Vagina (tissue), 2 donors: ENCODE measurements at regions not wholly inside any gene's neighbourhood (a gene's known extent, or its start where the extent isn't known, plus 50 kb on each side); places are given as distances from the start of the nearest gene placed in this dataset.
"Not testable (repeated sequence)": the region's sequence is repeated elsewhere in the genome, so short reads cannot be mapped to it uniquely, and the experiment has no call there.

ENCODE experiments used
- DNase-seq, 2 donors: peaks; one replicate each; pipeline ENCODE4 v3.0.0-alpha.2; 2017; ENCODE audit errors: extremely low spot score in 2 of 2
- H3K27ac ChIP-seq: fragments of 200-600 bp; sonication (generic); one replicate; pipeline ENCODE4 v1.5.1; 2019
- H3K27me3 ChIP-seq: fragments of 200-600 bp; sonication (generic); one replicate; pipeline ENCODE4 v1.5.1; 2019
- H3K36me3 ChIP-seq, 2 donors: fragments of 200-600 bp; sonication (generic); one replicate each; pipeline ENCODE4 v1.5.1; 2017 to 2019
- H3K4me1 ChIP-seq: fragments of 200-600 bp; sonication (generic); one replicate; pipeline ENCODE4 v1.5.1; 2019
- H3K4me3 ChIP-seq, 2 donors: fragments of 200-600 bp; sonication (generic); 1 replicate in 1 of 2; 2 replicates in 1 of 2; pipeline ENCODE4 v1.5.1; 2016 to 2019
- H3K9me3 ChIP-seq: fragments of 200-600 bp; sonication (generic); one replicate; pipeline ENCODE4 v1.5.1; 2019
- POLR2A ChIP-seq, 2 donors: fragments of 450-650 bp; IDR thresholded peaks; one replicate each; pipeline ENCODE4 v1.6.1; 2017; ENCODE audit warnings: antibody characterized with exemption in 2 of 2, mild to moderate bottlenecking in 2 of 2, moderate library complexity in 2 of 2
- POLR2AphosphoS5 ChIP-seq, 2 donors: sonication (generic); formaldehyde crosslinking; IDR thresholded peaks; one replicate each; pipeline ENCODE4 v1.9.0; 2017; ENCODE audit warnings: antibody characterized with exemption in 2 of 2, mild to moderate bottlenecking in 2 of 2, low read depth in 1 of 2; ENCODE audit not compliant: insufficient read depth in 1 of 2
- intact Hi-C: fragments of 100-400 bp; cut with DNase I; formaldehyde crosslinking; loops from one replicate; pipeline ENCODE4 v1.15.1; 2023
- TF ChIP-seq, protein P1 (sequence below), 3 experiments: fragments of 450-650 bp in 2 of 3; fragments of 200-600 bp in 1 of 3; sonication (generic) in 1 of 3; IDR thresholded peaks; one replicate each; pipeline ENCODE4 v1.5.1; 2017 to 2019; ENCODE audit warnings: antibody characterized with exemption in 3 of 3, mild to moderate bottlenecking in 2 of 3, moderate library complexity in 2 of 3

DNA sequence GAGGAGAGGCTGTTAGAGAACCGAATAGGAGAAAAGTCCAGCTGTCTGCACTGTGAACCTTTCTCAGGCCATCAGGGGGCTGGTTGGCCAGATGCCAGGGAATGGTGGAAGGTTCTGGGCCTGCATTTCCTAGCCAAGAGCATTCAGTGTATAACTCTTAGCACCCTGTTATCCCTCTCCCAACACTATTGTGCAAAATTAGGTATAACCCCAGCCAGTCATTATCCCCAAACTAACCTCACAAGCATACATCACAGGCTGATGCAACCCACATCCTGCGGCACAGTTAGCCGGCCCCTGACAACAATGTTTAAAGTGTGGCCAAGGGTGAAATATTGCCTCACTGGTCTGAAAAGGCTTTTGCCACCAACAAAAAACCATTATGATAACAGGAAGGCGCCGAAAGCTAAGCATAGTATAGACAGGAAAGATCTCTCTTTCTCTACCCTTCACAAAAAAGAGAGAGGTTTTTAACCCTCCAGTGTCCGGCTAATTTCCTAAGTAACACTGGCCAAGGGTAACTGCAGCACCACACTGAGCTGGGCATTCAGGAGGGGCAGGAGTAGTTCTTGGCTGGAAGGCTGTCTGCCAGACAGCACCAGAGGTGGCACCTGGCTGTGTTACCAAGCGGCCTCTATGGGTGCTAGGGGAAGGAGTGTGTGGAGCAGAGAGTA, 77.3 kb upstream of the BCAR3 start:
- TF ChIP-seq, protein P1, sequence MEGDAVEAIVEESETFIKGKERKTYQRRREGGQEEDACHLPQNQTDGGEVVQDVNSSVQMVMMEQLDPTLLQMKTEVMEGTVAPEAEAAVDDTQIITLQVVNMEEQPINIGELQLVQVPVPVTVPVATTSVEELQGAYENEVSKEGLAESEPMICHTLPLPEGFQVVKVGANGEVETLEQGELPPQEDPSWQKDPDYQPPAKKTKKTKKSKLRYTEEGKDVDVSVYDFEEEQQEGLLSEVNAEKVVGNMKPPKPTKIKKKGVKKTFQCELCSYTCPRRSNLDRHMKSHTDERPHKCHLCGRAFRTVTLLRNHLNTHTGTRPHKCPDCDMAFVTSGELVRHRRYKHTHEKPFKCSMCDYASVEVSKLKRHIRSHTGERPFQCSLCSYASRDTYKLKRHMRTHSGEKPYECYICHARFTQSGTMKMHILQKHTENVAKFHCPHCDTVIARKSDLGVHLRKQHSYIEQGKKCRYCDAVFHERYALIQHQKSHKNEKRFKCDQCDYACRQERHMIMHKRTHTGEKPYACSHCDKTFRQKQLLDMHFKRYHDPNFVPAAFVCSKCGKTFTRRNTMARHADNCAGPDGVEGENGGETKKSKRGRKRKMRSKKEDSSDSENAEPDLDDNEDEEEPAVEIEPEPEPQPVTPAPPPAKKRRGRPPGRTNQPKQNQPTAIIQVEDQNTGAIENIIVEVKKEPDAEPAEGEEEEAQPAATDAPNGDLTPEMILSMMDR (IDR thresholded peaks at IDR 0.05) = no peak
- TF ChIP-seq POLR2AphosphoS5 (IDR thresholded peaks at IDR 0.05; ENCODE audit: insufficient read depth in 1 of 2, low read depth in 1 of 2) (no peak), POLR2A (IDR thresholded peaks at IDR 0.05) (no peak)
- Histone ChIP-seq H3K4me1 (peaks cover 4% of the 10 kb centered on the region), H3K27ac (no peak overlapping the region), H3K36me3 (no peaks in the 10 kb centered on the region), H3K27me3 (no peaks in the 10 kb centered on the region), H3K4me3 (no peak overlapping the region), H3K9me3 (no peaks in the 10 kb centered on the region)
- intact Hi-C loops = no loop called here
- no peak for DNase-seq

DNA sequence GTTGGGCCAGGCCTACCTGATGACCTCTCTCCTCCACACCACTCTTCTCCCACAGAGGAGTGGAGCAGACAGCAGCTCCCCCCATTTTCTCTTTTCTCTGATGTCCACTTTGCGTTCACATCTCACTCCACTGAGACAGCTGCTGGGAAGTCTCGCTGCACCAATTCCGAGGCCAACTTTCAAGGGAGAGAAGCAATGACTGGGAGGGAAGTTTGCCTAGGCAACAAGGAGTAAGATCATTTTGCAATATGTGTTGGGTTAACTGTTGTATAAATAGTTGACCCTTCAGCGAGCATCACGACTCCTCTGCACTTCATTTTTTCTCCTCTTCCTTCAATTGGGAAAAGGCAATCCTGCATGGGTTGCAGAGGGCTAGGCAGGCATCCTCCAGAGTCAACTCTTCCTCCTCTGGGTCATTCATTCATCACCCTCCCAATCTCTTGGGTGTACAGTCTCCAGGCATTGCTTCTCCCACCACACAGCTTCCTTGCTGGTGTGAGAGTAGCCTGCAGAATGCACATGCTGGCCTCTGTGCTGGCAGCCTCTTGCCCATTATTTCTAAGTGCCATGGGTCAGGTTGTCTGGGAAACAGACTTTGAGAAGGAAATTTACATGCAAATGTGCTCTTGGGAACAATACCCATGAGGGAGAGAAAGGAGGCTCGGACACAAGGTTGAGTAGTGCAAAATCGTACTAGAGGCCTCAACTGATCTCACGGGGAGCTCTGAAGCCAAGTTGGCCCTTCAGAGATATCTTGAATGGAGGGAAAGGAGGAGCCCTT, 75.8 kb upstream of the BCAR3 start:
- H3K4me1 ChIP-seq = peaks cover 10% of the 10 kb centered on the region
- no peaks in the 10 kb centered on the region for H3K9me3 ChIP-seq
- H3K27ac ChIP-seq = no peak overlapping the region
- no peaks in the 10 kb centered on the region for H3K27me3 ChIP-seq
- H3K36me3 ChIP-seq = no peaks in the 10 kb centered on the region
- intact Hi-C loops = no loop called here
- TF ChIP-seq, protein P1 (IDR thresholded peaks at IDR 0.05) = no peak
- TF ChIP-seq POLR2A (IDR thresholded peaks at IDR 0.05) = no peak
- no peak for TF ChIP-seq POLR2AphosphoS5 (IDR thresholded peaks at IDR 0.05; ENCODE audit: insufficient read depth in 1 of 2, low read depth in 1 of 2)
- DNase-seq = no peak
- no peak overlapping the region for H3K4me3 ChIP-seq

DNA sequence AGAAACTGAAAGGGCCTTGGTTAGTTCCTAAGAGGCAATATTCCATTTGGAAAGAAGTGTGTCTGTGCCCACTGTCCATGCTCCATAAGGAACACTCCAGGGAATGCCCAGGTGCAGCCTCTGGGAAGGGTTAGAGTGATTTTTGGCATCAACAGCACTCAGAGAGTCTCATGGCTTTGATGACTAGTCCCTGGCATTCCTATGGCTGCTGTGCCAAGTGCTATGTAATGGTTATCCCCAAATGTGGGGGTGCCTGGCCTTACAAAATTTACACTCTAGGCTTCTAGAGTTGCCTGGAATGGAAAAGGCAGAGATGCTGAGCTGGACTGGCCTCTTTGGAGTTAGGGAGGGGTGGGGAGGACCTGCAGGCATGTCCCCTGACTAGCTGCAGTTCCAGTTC, 75.0 kb upstream of the BCAR3 start:
- Histone ChIP-seq H3K36me3 (no peaks in the 10 kb centered on the region), H3K4me3 (no peak overlapping the region), H3K9me3 (no peaks in the 10 kb centered on the region), H3K4me1 (peaks cover 10% of the 10 kb centered on the region), H3K27me3 (no peaks in the 10 kb centered on the region), H3K27ac (no peak overlapping the region)
- DNase-seq = no peak
- TF ChIP-seq POLR2AphosphoS5 (IDR thresholded peaks at IDR 0.05; ENCODE audit: insufficient read depth in 1 of 2, low read depth in 1 of 2) (no peak), POLR2A (IDR thresholded peaks at IDR 0.05) (no peak)
- TF ChIP-seq, protein P1 (IDR thresholded peaks at IDR 0.05) = no peak
- intact Hi-C loops = no loop called here

DNA sequence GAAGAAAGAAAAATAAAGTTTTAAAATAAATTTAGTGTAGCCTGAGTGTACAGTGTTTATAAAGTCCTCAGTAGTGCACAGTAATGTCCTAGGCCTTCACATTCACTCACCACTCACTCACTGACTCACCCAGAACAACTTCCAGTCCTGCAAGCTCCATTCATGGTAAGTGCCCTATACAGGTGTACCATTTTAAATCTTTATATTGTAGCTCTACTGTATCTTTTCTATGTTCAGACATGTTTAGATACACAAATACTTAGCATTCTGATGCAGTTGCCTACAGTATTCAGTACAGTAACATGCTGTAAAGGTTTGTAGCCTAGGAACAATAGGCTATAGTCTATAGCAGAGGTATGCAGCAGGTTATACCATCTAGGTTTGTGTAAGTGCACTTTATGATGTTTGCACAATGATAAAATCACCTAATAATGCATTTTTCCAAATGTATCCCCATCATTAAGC, 73.6 kb upstream of the BCAR3 start:
- peaks cover 10% of the 10 kb centered on the region for H3K4me1 ChIP-seq
- H3K4me3 ChIP-seq, DNase-seq, H3K36me3 ChIP-seq, H3K27ac ChIP-seq, intact Hi-C loops, H3K9me3 ChIP-seq, H3K27me3 ChIP-seq: not testable (repeated sequence)

DNA sequence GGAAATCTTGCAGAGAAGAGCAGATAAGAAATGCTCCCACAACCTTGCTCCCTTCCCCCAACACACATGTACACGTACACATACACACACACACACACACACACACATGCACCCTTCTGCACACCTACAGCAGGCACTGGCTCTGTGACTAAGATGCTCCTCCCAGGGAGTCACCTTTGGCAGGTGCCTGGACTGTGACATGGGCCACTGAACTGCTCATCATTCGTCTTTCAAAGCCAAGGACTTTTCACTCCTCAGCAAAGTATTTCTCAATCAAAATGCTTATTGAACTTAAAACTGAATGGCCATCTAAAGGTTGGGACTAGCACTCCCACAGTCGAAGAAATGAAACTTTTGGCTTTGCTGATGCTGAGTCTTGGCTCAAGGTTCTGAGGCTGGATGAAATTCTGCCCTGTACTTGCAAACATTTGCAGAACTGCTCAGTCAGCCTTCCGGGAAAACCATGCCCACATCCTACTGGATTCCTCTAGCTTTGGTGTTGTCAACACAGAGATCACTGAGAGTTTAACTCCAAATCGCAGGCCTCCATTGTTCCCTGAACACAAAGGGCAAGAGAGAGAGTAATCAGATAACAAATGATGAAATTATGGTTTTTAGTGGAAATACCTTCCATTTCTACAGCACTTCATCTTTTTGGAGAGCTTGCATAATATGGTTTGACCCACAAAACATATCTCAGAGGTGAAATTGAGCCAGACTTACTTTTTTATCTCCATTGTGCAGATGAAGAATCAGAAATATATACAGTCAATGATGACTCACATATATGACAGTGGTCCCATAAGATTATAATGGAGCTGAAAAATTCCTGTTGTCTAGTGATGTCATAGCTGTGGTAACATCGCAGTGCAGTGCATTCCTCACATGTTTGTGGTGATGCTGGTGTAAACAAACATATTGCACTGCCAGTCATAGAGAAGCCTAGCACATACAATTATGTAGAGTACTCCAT, 72.4 kb upstream of the BCAR3 start:
- no peak for DNase-seq
- Histone ChIP-seq H3K4me3 (no peak overlapping the region), H3K36me3 (no peaks in the 10 kb centered on the region), H3K27ac (no peak overlapping the region), H3K9me3 (no peaks in the 10 kb centered on the region), H3K27me3 (no peaks in the 10 kb centered on the region), H3K4me1 (peaks cover 10% of the 10 kb centered on the region)
- TF ChIP-seq POLR2AphosphoS5 (IDR thresholded peaks at IDR 0.05; ENCODE audit: insufficient read depth in 1 of 2, low read depth in 1 of 2) (no peak), POLR2A (IDR thresholded peaks at IDR 0.05) (no peak)
- TF ChIP-seq, protein P1 (IDR thresholded peaks at IDR 0.05) = no peak
- intact Hi-C loops = no loop called here
